B cell (primary cell): ENCODE measurements at regions not wholly inside any gene's neighbourhood (a gene's known extent, or its start where the extent isn't known, plus 50 kb on each side); places are given as distances from the start of the nearest gene placed in this dataset.

Source experiments
- ATAC-seq: fragments of 200-7000 bp; cut with Tn5 transposase; one replicate; pipeline ENCODE4 v1.10.0; 2021; ENCODE audit warnings: low read depth, mild to moderate bottlenecking, moderate number of reproducible peaks, moderate library complexity
- CTCF ChIA-PET: fragments of 350-600 bp; sonication (Branson Sonifier 250); formaldehyde crosslinking; loops from one replicate; lab custom pipeline; 2021; ENCODE audit warnings: antibody characterized with exemption, inconsistent platforms; lab: Charles Lee
- POLR2A ChIA-PET: fragments of 350-600 bp; sonication (Branson Sonifier 250); formaldehyde crosslinking; loops from one replicate; lab custom pipeline; 2021; ENCODE audit warnings: antibody characterized with exemption; lab: Charles Lee
- DNase-seq: peaks from one replicate; pipeline ENCODE4 v3.0.0; 2013
- H2AFZ ChIP-seq: 2 replicates; pipeline ENCODE4 v1.6.1; 2012; ENCODE audit warnings: mild to moderate bottlenecking, low read depth, low read length; ENCODE audit not compliant: insufficient read depth, poor library complexity, severe bottlenecking
- H3K27ac ChIP-seq, 2 donors: 1 replicate in 1 of 2; 2 replicates in 1 of 2; pipeline ENCODE4 v1.5.1; 2012 to 2013; ENCODE audit warnings: low read length in 2 of 2, mild to moderate bottlenecking in 2 of 2, moderate library complexity in 1 of 2
- H3K27me3 ChIP-seq, 4 experiments: fragments of 200-600 bp in 1 of 4; sonication (generic) in 1 of 4; replicated peaks in 1 of 4; 1 replicate in 2 of 4; 2 replicates in 2 of 4; pipeline versions ENCODE4 v1.6.1 to v1.7.0; 2013 to 2016; ENCODE audit warnings: low read length in 3 of 4, mild to moderate bottlenecking in 2 of 4, mixed read lengths in 1 of 4, moderate library complexity in 1 of 4; ENCODE audit not compliant: insufficient read depth in 4 of 4, control insufficient read depth in 3 of 4; ENCODE audit errors: control extremely low read depth in 1 of 4
- H3K36me3 ChIP-seq, 2 experiments: replicated peaks in 1 of 2; 1 replicate in 1 of 2; 2 replicates in 1 of 2; pipeline versions ENCODE4 v1.6.1 to v1.7.1; 2013; ENCODE audit warnings: low read length in 1 of 2; ENCODE audit not compliant: insufficient read depth in 2 of 2, control insufficient read depth in 1 of 2; ENCODE audit errors: control extremely low read depth in 1 of 2, extremely low read depth in 1 of 2
- H3K4me1 ChIP-seq, 2 donors: fragments of 200-600 bp in 1 of 2; sonication (generic) in 1 of 2; 1 replicate in 1 of 2; 2 replicates in 1 of 2; pipeline versions ENCODE4 v1.5.1 to v1.6.1; 2013 to 2017; ENCODE audit warnings: low read length in 2 of 2; ENCODE audit not compliant: control insufficient read depth in 2 of 2, insufficient read depth in 2 of 2
- H3K4me2 ChIP-seq: replicated peaks from 2 replicates; pipeline ENCODE3; 2012; ENCODE audit warnings: mild to moderate bottlenecking, low read depth, low read length; ENCODE audit not compliant: poor library complexity, severe bottlenecking
- H3K4me3 ChIP-seq, 5 experiments: fragments of 200-600 bp in 1 of 5; sonication (generic) in 1 of 5; 1 replicate in 3 of 5; 2 replicates in 2 of 5; pipeline versions ENCODE4 v1.5.1 to v1.7.0; 2011 to 2016; ENCODE audit warnings: low read length in 4 of 5, mild to moderate bottlenecking in 4 of 5, low read depth in 2 of 5, control low read depth in 1 of 5, moderate library complexity in 1 of 5; ENCODE audit not compliant: insufficient read depth in 1 of 5; ENCODE audit errors: control extremely low read depth in 1 of 5, extremely low read depth in 1 of 5
- H3K79me2 ChIP-seq: fragments of 200-600 bp; sonication (generic); one replicate; pipeline ENCODE4 v1.6.0; 2016; ENCODE audit warnings: low read length; ENCODE audit not compliant: control insufficient read depth, insufficient read depth
- H3K9ac ChIP-seq: fragments of 200-600 bp; sonication (generic); 2 replicates; pipeline ENCODE4 v1.6.1; 2017; ENCODE audit warnings: mild to moderate bottlenecking, low read length, moderate library complexity
- H3K9me3 ChIP-seq, 3 donors: one replicate each; pipeline versions ENCODE4 v1.6.1 to v1.7.1; 2013; ENCODE audit warnings: low read length in 2 of 3; ENCODE audit not compliant: control insufficient read depth in 2 of 3, insufficient read depth in 1 of 3; ENCODE audit errors: control extremely low read depth in 1 of 3
- H4K20me1 ChIP-seq: 2 replicates; pipeline ENCODE4 v1.6.0; 2012; ENCODE audit warnings: mild to moderate bottlenecking, low read length; ENCODE audit not compliant: insufficient read depth, control insufficient read depth, poor library complexity, severe bottlenecking
- H3K27ac Mint-ChIP-seq: one replicate; pipeline ENCODE4 v1.8.0; 2021; ENCODE audit warnings: mixed read lengths
- H3K27me3 Mint-ChIP-seq: one replicate; pipeline ENCODE4 v1.8.0; 2021; ENCODE audit warnings: mixed read lengths
- H3K4me1 Mint-ChIP-seq: one replicate; pipeline ENCODE4 v1.8.0; 2021; ENCODE audit warnings: mixed read lengths
- H3K4me3 Mint-ChIP-seq: one replicate; pipeline ENCODE4 v1.8.0; 2021; ENCODE audit warnings: mixed read lengths
- H3K9me3 Mint-ChIP-seq: one replicate; pipeline ENCODE4 v1.8.0; 2022; ENCODE audit warnings: mixed read lengths; ENCODE audit not compliant: insufficient read depth
- EZH2 ChIP-seq: IDR thresholded peaks from 2 replicates; pipeline ENCODE4 v1.6.1; 2012; ENCODE audit warnings: borderline replicate concordance, low read depth, mild to moderate bottlenecking, moderate library complexity, low read length; ENCODE audit not compliant: insufficient read depth, poor library complexity, severe bottlenecking
- WGBS: methylation state at CpG from one replicate; pipeline ENCODE4 v1.1.5; 2013; ENCODE audit warnings: missing lambda C conversion rate; ENCODE audit not compliant: insufficient coverage; 5-methylcytosine and 5-hydroxymethylcytosine counted together
- intact Hi-C: fragments of 100-400 bp; cut with micrococcal nuclease; formaldehyde crosslinking; loops from one replicate; pipeline ENCODE4 v1.10.0; 2022
- TF ChIP-seq, protein P1 (sequence below): fragments of 200-600 bp; IDR thresholded peaks from one replicate; pipeline ENCODE4 v1.8.0; 2022; ENCODE audit warnings: antibody characterized with exemption, mild to moderate bottlenecking

- Histone ChIP-seq H3K4me1 (no peaks in the 10 kb centered on the region), H2AFZ (no peak overlapping the region), H3K9me3 (no peaks in the 10 kb centered on the region), H3K36me3 (no peaks in the 10 kb centered on the region), H3K27ac (no peak overlapping the region), H3K9ac (no peak overlapping the region), H3K79me2 (no peaks in the 10 kb centered on the region), H3K4me3 (no peak overlapping the region), H4K20me1 (no peaks in the 10 kb centered on the region), H3K4me2 (no peak overlapping the region), H3K27me3 (no peaks in the 10 kb centered on the region)
- H3K27me3 Mint-ChIP-seq: no peaks in the 10 kb centered on the region
- no peak overlapping the region for H3K4me3 Mint-ChIP-seq
- no peak overlapping the region for H3K27ac Mint-ChIP-seq
- intact Hi-C loops: no loop called here
- POLR2A ChIA-PET: no interaction called here
- H3K4me1 Mint-ChIP-seq: no peaks in the 10 kb centered on the region
- TF ChIP-seq, protein P1, sequence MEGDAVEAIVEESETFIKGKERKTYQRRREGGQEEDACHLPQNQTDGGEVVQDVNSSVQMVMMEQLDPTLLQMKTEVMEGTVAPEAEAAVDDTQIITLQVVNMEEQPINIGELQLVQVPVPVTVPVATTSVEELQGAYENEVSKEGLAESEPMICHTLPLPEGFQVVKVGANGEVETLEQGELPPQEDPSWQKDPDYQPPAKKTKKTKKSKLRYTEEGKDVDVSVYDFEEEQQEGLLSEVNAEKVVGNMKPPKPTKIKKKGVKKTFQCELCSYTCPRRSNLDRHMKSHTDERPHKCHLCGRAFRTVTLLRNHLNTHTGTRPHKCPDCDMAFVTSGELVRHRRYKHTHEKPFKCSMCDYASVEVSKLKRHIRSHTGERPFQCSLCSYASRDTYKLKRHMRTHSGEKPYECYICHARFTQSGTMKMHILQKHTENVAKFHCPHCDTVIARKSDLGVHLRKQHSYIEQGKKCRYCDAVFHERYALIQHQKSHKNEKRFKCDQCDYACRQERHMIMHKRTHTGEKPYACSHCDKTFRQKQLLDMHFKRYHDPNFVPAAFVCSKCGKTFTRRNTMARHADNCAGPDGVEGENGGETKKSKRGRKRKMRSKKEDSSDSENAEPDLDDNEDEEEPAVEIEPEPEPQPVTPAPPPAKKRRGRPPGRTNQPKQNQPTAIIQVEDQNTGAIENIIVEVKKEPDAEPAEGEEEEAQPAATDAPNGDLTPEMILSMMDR: no peak
- TF ChIP-seq EZH2: no peak
- H3K9me3 Mint-ChIP-seq: peaks cover 3% of the 10 kb centered on the region
- WGBS: 83% methylated on average over 2 of the region's 3 CpGs
- DNase-seq (no peak), ATAC-seq (no peak)
- CTCF ChIA-PET: no interaction called here
These were observed 1026.0 kb downstream of the ADGRL3 start for GRCh38 chr4:62226082-62226481.

DNA sequence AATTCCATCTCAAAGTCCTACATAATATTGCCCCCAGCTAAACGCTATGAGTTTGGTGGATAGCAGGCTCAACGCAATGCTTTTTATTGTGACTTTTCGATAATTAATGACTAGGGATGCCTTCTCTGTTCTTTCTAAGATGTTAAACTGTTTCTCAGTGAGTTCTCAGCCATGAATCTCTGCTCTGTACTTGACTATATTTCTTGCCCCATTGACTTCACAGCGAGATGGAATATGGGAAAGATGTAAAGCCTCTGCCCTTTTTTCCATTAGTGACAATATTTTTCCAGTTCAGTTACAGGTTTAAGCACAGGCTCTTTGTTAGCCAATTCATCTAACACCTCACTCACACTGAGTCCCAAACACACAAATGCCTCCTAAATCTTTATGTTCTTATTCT lies 1022.0 kb downstream of the ADGRL3 start:
- Histone ChIP-seq H3K79me2 (no peaks in the 10 kb centered on the region), H3K27ac (no peak overlapping the region)
- ATAC-seq: no peak

More for the DNA sequence above, 1022.0 kb downstream of the ADGRL3 start:
- ChIA-PET CTCF (no interaction called here), POLR2A (no interaction called here)
- Mint-ChIP-seq H3K9me3 (peaks cover 6% of the 10 kb centered on the region), H3K27me3 (no peaks in the 10 kb centered on the region), H3K4me1 (no peaks in the 10 kb centered on the region), H3K4me3 (no peak overlapping the region), H3K27ac (no peak overlapping the region)
- no peak overlapping the region for H3K4me2 ChIP-seq
- H3K4me1 ChIP-seq: no peaks in the 10 kb centered on the region
- intact Hi-C loops: no loop called here
- no CpG with 5 or more reads among the region's 4 CpGs for WGBS
- H3K9me3 ChIP-seq: no peaks in the 10 kb centered on the region
- no peak overlapping the region for H3K9ac ChIP-seq
- TF ChIP-seq EZH2: no peak
- TF ChIP-seq, protein P1: no peak
- no peak overlapping the region for H2AFZ ChIP-seq
- no peaks in the 10 kb centered on the region for H4K20me1 ChIP-seq
- H3K36me3 ChIP-seq: no peaks in the 10 kb centered on the region
- no peak overlapping the region for H3K4me3 ChIP-seq
- H3K27me3 ChIP-seq: no peaks in the 10 kb centered on the region
- DNase-seq: no peak
